ENCODE measurements at regions not wholly inside any gene's neighbourhood (a gene's known extent, or its start where the extent isn't known, plus 50 kb on each side); places are given as distances from the start of the nearest gene placed in this dataset.

DNA sequence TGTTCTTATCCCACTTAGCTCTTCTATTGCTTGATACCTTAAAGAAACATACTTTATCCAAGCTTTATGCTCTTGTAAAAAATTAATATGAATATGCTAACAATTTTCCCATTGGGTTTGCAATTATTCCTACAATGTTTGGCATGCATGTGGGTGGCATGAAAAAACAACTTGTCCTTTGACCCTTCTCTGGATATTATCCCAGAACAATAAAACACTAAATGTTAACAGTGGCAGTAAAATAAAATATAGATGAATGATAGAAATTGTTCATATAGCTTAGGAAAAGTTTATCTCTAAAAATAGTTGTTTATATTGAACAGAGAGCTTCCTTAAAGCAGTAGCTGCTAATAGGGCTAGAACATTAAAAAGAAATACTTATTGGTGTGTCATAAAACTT is 860.5 kb upstream of the LRRC4C start:
- Histone ChIP-seq H4K20me1 (ENCODE audit: insufficient read depth, low read length) (no peaks in the 10 kb centered on the region), H3K9ac (ENCODE audit: low read length) (no peak overlapping the region), H3K4me3 (ENCODE audit: low read length) (no peak overlapping the region), H3K79me2 (ENCODE audit: low read length) (no peaks in the 10 kb centered on the region), H3K27ac (ENCODE audit: low read length) (no peak overlapping the region), H3K4me1 (ENCODE audit: low read length) (no peaks in the 10 kb centered on the region), H3K36me3 (replicated peaks; ENCODE audit: low read depth, low read length) (no peaks in the 10 kb centered on the region), H3K4me2 (ENCODE audit: low read length) (no peak overlapping the region), H2AFZ (ENCODE audit: low read depth, low read length) (no peak overlapping the region), H3K9me3 (ENCODE audit: insufficient read depth, low read length) (no peaks in the 10 kb centered on the region), H3K27me3 (ENCODE audit: low read depth, low read length) (no peaks in the 10 kb centered on the region)
- TF ChIP-seq EZH2phosphoT487 (IDR thresholded peaks at IDR 0.05; ENCODE audit: low read depth) (no peak), CTCF (IDR thresholded peaks at IDR 0.05; ENCODE audit: low read depth, low read length) (no peak)

- Histone ChIP-seq H3K9ac (ENCODE audit: low read length) (no peak overlapping the region), H3K4me3 (ENCODE audit: low read length) (no peak overlapping the region), H3K27me3 (ENCODE audit: low read depth, low read length) (no peaks in the 10 kb centered on the region), H3K4me1 (ENCODE audit: low read length) (no peaks in the 10 kb centered on the region), H2AFZ (ENCODE audit: low read depth, low read length) (no peak overlapping the region), H3K79me2 (ENCODE audit: low read length) (no peaks in the 10 kb centered on the region), H3K36me3 (replicated peaks; ENCODE audit: low read depth, low read length) (no peaks in the 10 kb centered on the region), H3K9me3 (ENCODE audit: insufficient read depth, low read length) (no peaks in the 10 kb centered on the region), H4K20me1 (ENCODE audit: insufficient read depth, low read length) (no peaks in the 10 kb centered on the region), H3K27ac (ENCODE audit: low read length) (no peak overlapping the region), H3K4me2 (ENCODE audit: low read length) (no peak overlapping the region)
- TF ChIP-seq EZH2phosphoT487 (IDR thresholded peaks at IDR 0.05; ENCODE audit: low read depth) (no peak), CTCF (IDR thresholded peaks at IDR 0.05; ENCODE audit: low read depth, low read length) (no peak)
Measured at GRCh38 chr11:42329929-42330565, 870.6 kb upstream of the LRRC4C start.

DNA sequence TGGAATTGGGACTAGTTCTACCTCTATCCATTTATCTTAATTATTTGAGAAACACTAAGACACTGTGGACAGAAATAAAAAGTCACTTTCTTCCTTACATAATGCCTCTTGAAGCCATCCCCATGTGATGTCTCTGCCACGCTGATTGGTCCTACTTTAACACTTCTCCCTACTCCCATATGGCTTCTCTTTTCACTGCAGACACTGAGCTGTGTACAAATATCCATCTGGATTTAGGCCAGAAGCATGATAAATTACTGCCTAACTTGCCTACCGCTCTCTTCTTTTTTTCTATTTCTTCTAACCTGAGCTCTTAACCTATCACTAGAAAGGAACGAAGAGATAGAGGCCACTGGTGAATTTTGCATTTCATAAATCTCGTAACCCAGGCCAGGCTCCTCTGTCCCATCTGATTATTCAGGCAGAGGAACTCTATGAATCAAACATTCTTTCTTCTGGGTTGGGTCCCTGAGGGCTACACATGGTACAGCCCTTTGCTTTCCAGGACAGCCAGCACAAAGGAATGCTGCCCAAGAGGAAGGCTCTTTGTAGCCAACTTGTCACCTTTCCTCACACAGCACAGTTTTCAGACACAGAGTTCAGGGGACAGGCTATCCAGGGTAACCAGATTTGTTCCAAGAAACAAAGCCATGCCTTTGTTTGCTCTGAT is 878.5 kb upstream of the LRRC4C start:
- Histone ChIP-seq H3K27me3 (ENCODE audit: low read depth, low read length) (no peaks in the 10 kb centered on the region), H3K9me3 (ENCODE audit: insufficient read depth, low read length) (no peaks in the 10 kb centered on the region), H3K4me1 (ENCODE audit: low read length) (no peaks in the 10 kb centered on the region), H3K27ac (ENCODE audit: low read length) (no peak overlapping the region), H3K4me2 (ENCODE audit: low read length) (no peak overlapping the region), H3K79me2 (ENCODE audit: low read length) (no peaks in the 10 kb centered on the region), H3K4me3 (ENCODE audit: low read length) (no peak overlapping the region), H3K9ac (ENCODE audit: low read length) (no peak overlapping the region), H4K20me1 (ENCODE audit: insufficient read depth, low read length) (no peaks in the 10 kb centered on the region), H3K36me3 (replicated peaks; ENCODE audit: low read depth, low read length) (no peaks in the 10 kb centered on the region), H2AFZ (ENCODE audit: low read depth, low read length) (no peak overlapping the region)
- no peak for TF ChIP-seq CTCF (IDR thresholded peaks at IDR 0.05; ENCODE audit: low read depth, low read length)
- no peak for TF ChIP-seq EZH2phosphoT487 (IDR thresholded peaks at IDR 0.05; ENCODE audit: low read depth)

- no peaks in the 10 kb centered on the region for H3K9me3 ChIP-seq (ENCODE audit: insufficient read depth, low read length)
- H3K4me1 ChIP-seq (ENCODE audit: low read length) = no peaks in the 10 kb centered on the region
- H3K9ac ChIP-seq (ENCODE audit: low read length) = no peak overlapping the region
- no peak overlapping the region for H3K4me2 ChIP-seq (ENCODE audit: low read length)
- H3K4me3 ChIP-seq (ENCODE audit: low read length) = no peak overlapping the region
- H3K27ac ChIP-seq (ENCODE audit: low read length) = no peak overlapping the region
- H3K36me3 ChIP-seq (replicated peaks; ENCODE audit: low read depth, low read length) = no peaks in the 10 kb centered on the region
- TF ChIP-seq CTCF (IDR thresholded peaks at IDR 0.05; ENCODE audit: low read depth, low read length) = no peak
- TF ChIP-seq EZH2phosphoT487 (IDR thresholded peaks at IDR 0.05; ENCODE audit: low read depth) = no peak
- H4K20me1 ChIP-seq (ENCODE audit: insufficient read depth, low read length) = no peaks in the 10 kb centered on the region
- no peaks in the 10 kb centered on the region for H3K27me3 ChIP-seq (ENCODE audit: low read depth, low read length)
- no peak overlapping the region for H2AFZ ChIP-seq (ENCODE audit: low read depth, low read length)
- no peaks in the 10 kb centered on the region for H3K79me2 ChIP-seq (ENCODE audit: low read length)
Measured at GRCh38 chr11:42344204-42344792, 884.8 kb upstream of the LRRC4C start.

Data from OCI-LY3 (cell line).